ENCODE measurements at regions not wholly inside any gene's neighbourhood (a gene's known extent, or its start where the extent isn't known, plus 50 kb on each side); places are given as distances from the start of the nearest gene placed in this dataset.

DNA sequence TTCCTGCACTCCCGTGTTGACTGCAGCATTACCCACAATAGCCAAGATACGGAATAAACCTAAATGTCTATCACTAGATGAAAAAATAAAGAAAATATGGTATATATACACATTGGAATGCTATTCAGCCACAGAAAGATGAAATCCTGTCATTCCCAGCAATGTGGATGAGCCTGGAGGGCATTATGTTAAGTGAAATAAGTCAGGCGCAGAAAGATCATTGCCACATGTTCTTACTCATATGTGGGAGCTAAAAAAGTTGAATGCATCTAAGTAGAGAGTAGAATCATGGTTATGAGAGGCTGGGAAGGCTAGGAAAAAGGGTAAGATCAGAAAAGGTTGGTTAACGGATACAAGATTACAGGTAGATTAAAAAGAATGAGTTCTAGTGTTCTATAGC, 219.1 kb upstream of the MKI67 start:
- TF ChIP-seq, protein P1, sequence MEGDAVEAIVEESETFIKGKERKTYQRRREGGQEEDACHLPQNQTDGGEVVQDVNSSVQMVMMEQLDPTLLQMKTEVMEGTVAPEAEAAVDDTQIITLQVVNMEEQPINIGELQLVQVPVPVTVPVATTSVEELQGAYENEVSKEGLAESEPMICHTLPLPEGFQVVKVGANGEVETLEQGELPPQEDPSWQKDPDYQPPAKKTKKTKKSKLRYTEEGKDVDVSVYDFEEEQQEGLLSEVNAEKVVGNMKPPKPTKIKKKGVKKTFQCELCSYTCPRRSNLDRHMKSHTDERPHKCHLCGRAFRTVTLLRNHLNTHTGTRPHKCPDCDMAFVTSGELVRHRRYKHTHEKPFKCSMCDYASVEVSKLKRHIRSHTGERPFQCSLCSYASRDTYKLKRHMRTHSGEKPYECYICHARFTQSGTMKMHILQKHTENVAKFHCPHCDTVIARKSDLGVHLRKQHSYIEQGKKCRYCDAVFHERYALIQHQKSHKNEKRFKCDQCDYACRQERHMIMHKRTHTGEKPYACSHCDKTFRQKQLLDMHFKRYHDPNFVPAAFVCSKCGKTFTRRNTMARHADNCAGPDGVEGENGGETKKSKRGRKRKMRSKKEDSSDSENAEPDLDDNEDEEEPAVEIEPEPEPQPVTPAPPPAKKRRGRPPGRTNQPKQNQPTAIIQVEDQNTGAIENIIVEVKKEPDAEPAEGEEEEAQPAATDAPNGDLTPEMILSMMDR (IDR thresholded peaks at IDR 0.05; ENCODE audit: low read length): no peak
- no peak for TF ChIP-seq EZH2 (IDR thresholded peaks at IDR 0.05; ENCODE audit: borderline replicate concordance, low read length)
- Histone ChIP-seq H3K36me3 (ENCODE audit: insufficient read depth, low read length) (no peaks in the 10 kb centered on the region), H3K9ac (ENCODE audit: low read length) (no peak overlapping the region), H3K4me2 (ENCODE audit: low read length) (no peak overlapping the region), H4K20me1 (ENCODE audit: insufficient read depth, low read length) (no peaks in the 10 kb centered on the region), H3F3A (ENCODE audit: insufficient read depth, low read length) (no peaks in the 10 kb centered on the region; the same call in 1 of the 2 replicates), H3K79me2 (ENCODE audit: insufficient read depth, low read length) (no peaks in the 10 kb centered on the region), H3K27ac (ENCODE audit: low read depth, low read length, poor library complexity, severe bottlenecking) (no peak overlapping the region), H3K4me3 (ENCODE audit: low read depth, low read length, poor library complexity, severe bottlenecking) (no peak overlapping the region), H3K9me2 (ENCODE audit: low read depth, low read length) (no peaks in the 10 kb centered on the region), H3K9me3 (ENCODE audit: low read length) (no peaks in the 10 kb centered on the region), H3K27me3 (ENCODE audit: insufficient read depth, low read length) (no peaks in the 10 kb centered on the region), H3K4me1 (ENCODE audit: insufficient read depth, low read length, severe bottlenecking) (no peaks in the 10 kb centered on the region), H2AFZ (ENCODE audit: low read length) (no peak overlapping the region)

DNA sequence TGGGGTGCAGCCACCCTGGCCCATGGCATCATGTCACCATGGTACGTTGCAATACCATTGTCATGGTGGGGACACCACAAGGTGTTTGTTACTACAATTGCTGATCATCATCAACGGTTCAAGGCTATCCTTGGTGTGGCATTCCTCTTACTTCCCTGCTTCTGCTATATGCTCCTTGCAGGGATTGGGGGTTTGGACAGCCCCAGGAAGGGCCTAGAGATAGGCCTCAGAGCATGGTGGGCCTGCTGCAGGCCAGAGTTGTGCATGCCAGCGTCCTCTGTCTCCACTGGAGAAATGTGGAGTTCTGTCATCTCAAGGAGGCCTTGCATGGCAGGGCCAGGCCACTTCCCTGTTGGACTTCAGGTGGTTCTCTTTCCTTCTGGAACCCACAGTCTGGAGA, 234.6 kb upstream of the MKI67 start:
- no peak for TF ChIP-seq EZH2 (IDR thresholded peaks at IDR 0.05; ENCODE audit: borderline replicate concordance, low read length)
- TF ChIP-seq, protein P1 (IDR thresholded peaks at IDR 0.05; ENCODE audit: low read length): no peak
- H3K9ac ChIP-seq (ENCODE audit: low read length): no peak overlapping the region
- no peak overlapping the region for H3K4me3 ChIP-seq (ENCODE audit: low read depth, low read length, poor library complexity, severe bottlenecking)
- H3K79me2 ChIP-seq (ENCODE audit: insufficient read depth, low read length): no peaks in the 10 kb centered on the region
- no peak overlapping the region for H2AFZ ChIP-seq (ENCODE audit: low read length)
- H3K9me2 ChIP-seq (ENCODE audit: low read depth, low read length): no peaks in the 10 kb centered on the region
- no peaks in the 10 kb centered on the region for H3K9me3 ChIP-seq (ENCODE audit: low read length)
- H3K27ac ChIP-seq (ENCODE audit: low read depth, low read length, poor library complexity, severe bottlenecking): no peak overlapping the region
- no peaks in the 10 kb centered on the region for H3K4me1 ChIP-seq (ENCODE audit: insufficient read depth, low read length, severe bottlenecking)
- H3K4me2 ChIP-seq (ENCODE audit: low read length): no peak overlapping the region
- H3K36me3 ChIP-seq (ENCODE audit: insufficient read depth, low read length): no peaks in the 10 kb centered on the region
- H3K27me3 ChIP-seq (ENCODE audit: insufficient read depth, low read length): no peaks in the 10 kb centered on the region
- no peaks in the 10 kb centered on the region for H4K20me1 ChIP-seq (ENCODE audit: insufficient read depth, low read length)
- no peaks in the 10 kb centered on the region for H3F3A ChIP-seq (ENCODE audit: insufficient read depth, low read length)

DNA sequence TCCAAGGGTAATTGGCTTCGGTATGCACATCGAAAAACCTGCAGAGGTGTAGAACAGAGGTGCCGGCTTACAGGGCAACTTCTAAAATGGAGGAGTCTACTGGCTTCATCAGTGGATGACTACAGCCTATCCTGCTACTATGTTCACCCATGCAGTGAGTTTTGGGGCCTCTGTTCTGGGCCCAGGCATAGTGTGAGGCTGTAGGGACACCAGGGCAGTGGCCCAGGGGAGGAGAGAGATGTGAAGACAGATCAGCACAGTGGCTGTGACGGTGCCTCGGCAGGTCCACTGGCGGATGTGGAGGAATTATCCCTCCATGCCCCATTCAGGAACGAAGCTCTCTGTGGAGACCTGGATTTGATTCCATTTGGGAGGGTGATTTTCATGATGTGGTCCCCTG, 235.3 kb upstream of the MKI67 start:
- H3K9me3 ChIP-seq (ENCODE audit: low read length): no peaks in the 10 kb centered on the region
- H3K4me2 ChIP-seq (ENCODE audit: low read length): no peak overlapping the region
- no peaks in the 10 kb centered on the region for H3K79me2 ChIP-seq (ENCODE audit: insufficient read depth, low read length)
- no peak overlapping the region for H2AFZ ChIP-seq (ENCODE audit: low read length)
- H3K4me1 ChIP-seq (ENCODE audit: insufficient read depth, low read length, severe bottlenecking): no peaks in the 10 kb centered on the region
- no peaks in the 10 kb centered on the region for H3F3A ChIP-seq (ENCODE audit: insufficient read depth, low read length)
- TF ChIP-seq EZH2 (IDR thresholded peaks at IDR 0.05; ENCODE audit: borderline replicate concordance, low read length): no peak
- TF ChIP-seq, protein P1 (IDR thresholded peaks at IDR 0.05; ENCODE audit: low read length): no peak
- no peaks in the 10 kb centered on the region for H3K27me3 ChIP-seq (ENCODE audit: insufficient read depth, low read length)
- H3K9me2 ChIP-seq (ENCODE audit: low read depth, low read length): no peaks in the 10 kb centered on the region
- H3K4me3 ChIP-seq (ENCODE audit: low read depth, low read length, poor library complexity, severe bottlenecking): no peak overlapping the region
- no peaks in the 10 kb centered on the region for H4K20me1 ChIP-seq (ENCODE audit: insufficient read depth, low read length)
- H3K36me3 ChIP-seq (ENCODE audit: insufficient read depth, low read length): no peaks in the 10 kb centered on the region
- no peak overlapping the region for H3K9ac ChIP-seq (ENCODE audit: low read length)
- no peak overlapping the region for H3K27ac ChIP-seq (ENCODE audit: low read depth, low read length, poor library complexity, severe bottlenecking)
